Thyroid gland (tissue), 4 donors: ENCODE measurements at regions not wholly inside any gene's neighbourhood (a gene's known extent, or its start where the extent isn't known, plus 50 kb on each side); places are given as distances from the start of the nearest gene placed in this dataset.
"Not testable (repeated sequence)": the region's sequence is repeated elsewhere in the genome, so short reads cannot be mapped to it uniquely, and the experiment has no call there.

ENCODE experiments used
- POLR2A ChIP-seq, 2 donors: fragments of 450-650 bp; IDR thresholded peaks; one replicate each; pipeline ENCODE4 v1.6.1; 2017; ENCODE audit warnings: antibody characterized with exemption in 2 of 2, mild to moderate bottlenecking in 2 of 2, moderate library complexity in 1 of 2
- TF ChIP-seq, protein P1 (sequence below), 6 experiments: fragments of 200-600 bp in 3 of 6; fragments of 450-650 bp in 3 of 6; sonication (generic) in 3 of 6; IDR thresholded peaks; one replicate each; pipeline ENCODE4 v1.5.1; 2016 to 2019; ENCODE audit warnings: antibody characterized with exemption in 6 of 6, mild to moderate bottlenecking in 2 of 6, inconsistent platforms in 1 of 6, moderate library complexity in 1 of 6

DNA sequence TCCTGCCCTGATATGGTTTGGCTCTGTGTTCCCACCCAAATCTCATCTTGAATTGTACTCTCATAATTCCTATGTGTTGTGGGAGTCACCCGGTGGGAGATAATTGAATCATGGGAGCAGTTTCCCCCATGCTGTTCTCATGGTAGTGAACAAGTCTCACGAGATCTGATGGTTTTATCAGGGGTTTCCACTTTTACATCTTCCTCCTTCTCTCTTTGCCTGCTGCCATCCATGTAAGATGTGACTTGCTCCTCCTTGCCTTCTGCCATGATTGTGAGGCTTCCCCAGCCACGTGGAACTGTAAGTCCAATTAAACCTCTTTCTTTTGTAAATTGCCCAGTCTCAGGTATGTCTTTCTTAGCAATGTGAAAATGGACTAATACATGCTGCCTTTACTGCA, 111.9 kb upstream of the STMND1 start:
- TF ChIP-seq, protein P1, sequence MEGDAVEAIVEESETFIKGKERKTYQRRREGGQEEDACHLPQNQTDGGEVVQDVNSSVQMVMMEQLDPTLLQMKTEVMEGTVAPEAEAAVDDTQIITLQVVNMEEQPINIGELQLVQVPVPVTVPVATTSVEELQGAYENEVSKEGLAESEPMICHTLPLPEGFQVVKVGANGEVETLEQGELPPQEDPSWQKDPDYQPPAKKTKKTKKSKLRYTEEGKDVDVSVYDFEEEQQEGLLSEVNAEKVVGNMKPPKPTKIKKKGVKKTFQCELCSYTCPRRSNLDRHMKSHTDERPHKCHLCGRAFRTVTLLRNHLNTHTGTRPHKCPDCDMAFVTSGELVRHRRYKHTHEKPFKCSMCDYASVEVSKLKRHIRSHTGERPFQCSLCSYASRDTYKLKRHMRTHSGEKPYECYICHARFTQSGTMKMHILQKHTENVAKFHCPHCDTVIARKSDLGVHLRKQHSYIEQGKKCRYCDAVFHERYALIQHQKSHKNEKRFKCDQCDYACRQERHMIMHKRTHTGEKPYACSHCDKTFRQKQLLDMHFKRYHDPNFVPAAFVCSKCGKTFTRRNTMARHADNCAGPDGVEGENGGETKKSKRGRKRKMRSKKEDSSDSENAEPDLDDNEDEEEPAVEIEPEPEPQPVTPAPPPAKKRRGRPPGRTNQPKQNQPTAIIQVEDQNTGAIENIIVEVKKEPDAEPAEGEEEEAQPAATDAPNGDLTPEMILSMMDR (IDR thresholded peaks at IDR 0.05), result not testable (repeated sequence)
- TF ChIP-seq POLR2A (IDR thresholded peaks at IDR 0.05), result not testable (repeated sequence)
